RPMI7951 (cell line): ENCODE measurements at regions not wholly inside any gene's neighbourhood (a gene's known extent, or its start where the extent isn't known, plus 50 kb on each side); places are given as distances from the start of the nearest gene placed in this dataset.
"Not testable (repeated sequence)": the region's sequence is repeated elsewhere in the genome, so short reads cannot be mapped to it uniquely, and the experiment has no call there.

Source experiments
- DNase-seq: peaks from one replicate; pipeline ENCODE4 v3.0.0-alpha.2; 2012; ENCODE audit warnings: low read depth

DNA sequence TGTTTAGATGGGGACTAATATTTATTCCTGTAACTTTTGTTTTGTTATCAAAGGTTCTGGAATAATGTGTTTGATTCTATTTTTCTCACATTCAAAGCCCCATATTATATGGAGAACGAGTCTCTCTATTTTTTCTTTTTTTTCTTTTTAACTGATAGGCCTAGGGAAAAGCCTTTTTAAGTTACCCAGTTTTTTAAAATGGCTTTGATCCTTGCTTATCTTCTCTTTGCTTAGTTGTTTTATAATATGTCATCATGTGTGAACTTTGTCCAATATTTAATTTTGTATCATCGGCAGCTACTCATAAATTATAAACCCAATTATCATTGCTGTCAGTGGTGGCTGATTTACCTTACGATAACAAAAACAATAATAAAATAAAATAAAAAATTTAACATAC, 610.3 kb upstream of the BCHE start:
- no peak for DNase-seq

DNA sequence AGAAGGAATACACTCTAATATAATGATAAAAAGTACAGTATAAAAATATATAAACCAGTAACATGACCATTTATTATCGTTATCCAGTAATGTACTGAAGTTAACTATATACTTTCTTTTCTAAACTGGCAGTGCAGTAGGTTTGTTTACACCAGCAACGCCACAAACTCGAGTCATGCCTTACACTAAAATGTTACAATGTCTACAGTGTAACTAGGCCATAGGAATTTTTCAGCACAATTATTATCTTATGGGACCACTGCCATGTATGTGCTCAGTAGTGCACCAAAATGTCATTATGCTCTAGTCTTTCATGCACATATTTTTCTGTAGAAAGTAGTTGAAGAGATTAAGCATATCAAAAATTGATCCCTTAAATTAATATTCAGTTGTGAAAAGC, 609.8 kb upstream of the BCHE start:
- no peak for DNase-seq

DNA sequence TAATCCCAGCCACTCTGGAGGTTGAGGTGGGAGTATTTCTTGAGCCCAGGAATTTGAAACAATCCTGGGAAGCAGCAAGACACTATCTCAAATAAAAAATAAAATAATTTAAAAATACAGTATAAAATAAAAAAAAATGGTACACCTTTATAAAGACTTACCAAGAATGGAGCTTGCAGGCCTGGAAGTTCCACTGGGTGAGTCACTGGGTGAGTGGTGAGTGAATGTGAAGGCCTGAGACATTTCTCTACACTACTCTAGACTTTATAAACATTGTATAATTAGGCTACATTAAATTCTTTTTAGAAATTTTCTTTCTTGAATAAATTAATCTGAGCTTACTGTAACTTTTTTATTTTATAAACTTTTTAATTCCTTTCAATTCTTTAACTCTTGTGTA, 609.1 kb upstream of the BCHE start:
- DNase-seq = peak; percentile 6

DNA sequence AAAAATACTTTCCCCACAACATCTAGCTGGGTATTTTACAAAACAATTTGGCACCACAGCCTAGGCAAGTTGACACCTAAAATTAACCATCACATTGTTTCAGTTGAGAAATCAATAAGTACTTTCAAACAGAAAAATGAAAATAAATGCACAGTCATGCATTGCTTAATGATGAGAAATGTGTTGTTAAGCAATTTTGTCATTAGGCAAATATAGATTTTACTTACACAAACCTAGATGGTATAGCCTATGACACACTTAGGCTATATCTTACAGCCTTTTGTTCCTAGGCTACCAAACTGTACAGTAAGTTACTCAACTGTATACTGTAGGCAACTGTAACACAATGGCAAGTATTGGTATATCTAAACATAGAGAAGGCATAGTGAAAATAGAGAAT, 608.6 kb upstream of the BCHE start:
- no peak for DNase-seq

DNA sequence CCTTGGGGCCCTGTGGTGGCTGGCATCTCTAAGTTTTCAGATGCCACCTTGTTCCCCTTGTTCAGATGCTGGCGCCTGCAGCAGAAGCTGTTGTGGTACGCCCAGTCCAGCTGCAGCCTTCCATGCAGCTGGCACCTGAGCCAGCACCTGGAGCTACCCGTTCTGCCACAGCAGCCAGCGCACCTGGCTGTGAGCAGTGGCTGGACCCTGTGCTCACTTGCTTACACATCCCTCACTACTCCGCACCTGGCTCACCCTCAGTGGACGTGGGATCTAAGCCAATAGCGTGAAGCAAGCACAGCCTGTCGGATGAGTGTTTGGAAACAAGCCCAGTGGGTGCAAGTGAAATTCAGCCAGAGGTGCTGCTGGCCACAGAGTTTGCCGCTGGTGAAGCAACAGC, 607.5 kb upstream of the BCHE start:
- DNase-seq = no peak

DNA sequence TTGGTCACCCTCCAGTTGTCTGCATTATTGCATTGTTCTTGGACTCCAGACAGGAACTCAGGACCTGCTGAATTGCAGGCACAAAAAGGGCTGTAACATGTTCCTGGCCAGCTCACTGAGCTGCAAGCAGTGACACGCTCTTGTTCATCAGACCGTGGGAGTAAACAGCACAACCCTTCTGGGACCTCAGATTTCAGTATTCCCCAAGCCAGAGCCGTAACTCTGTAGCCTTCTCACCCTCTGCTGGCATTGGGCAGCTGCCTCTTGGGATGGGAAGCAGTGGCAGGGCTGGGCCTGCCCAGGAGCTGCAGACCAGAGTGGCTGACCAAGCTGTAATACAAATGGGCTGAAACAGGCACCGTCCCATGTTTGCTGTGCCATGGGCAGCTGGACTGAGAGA, 607.1 kb upstream of the BCHE start:
- DNase-seq = no peak

DNA sequence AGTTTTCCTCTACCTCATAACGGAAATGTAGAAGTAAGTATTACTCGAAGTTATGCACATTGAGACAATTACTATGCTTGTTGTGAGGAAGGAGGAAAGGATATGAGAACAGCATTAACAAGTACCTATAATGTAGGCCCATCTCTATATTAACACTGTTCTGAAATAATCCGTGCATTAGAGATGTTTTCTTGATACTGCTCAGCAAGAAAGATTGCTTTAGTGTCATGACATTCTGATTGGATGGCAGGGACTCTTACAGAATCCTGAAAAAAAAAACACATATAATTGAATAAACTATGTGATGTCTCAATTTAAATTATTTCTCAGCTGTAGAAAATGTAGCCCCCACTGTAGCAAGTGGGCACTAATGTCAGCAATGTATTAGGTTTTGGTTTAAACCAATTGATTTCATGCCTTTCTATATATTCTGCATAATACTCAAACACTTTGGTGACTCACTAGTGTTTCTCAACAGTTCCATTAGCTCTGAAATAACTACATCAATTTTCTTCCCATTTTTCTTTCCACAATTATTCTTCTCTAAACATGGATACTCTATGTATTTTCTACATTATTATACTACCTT, 598.3 kb upstream of the BCHE start:
- no peak for DNase-seq

DNA sequence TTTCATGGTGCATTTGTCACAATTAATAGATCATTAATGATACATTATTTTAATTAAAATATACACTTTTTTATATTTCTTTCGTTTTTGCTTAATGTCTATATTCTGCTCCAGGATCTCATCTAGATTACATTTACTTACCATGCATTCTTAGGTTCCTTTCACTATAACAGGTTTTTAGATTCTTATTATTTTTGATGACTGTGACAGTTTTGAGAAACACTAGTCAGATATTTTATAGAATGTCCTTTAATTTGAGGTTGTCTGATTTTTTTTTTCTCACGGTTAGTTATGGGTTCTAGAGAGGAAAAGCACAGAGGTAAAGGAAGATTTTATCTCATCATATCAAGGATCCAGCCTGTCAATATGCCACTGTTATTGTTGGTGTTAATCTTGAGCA, 595.8 kb upstream of the BCHE start:
- DNase-seq = no peak

DNA sequence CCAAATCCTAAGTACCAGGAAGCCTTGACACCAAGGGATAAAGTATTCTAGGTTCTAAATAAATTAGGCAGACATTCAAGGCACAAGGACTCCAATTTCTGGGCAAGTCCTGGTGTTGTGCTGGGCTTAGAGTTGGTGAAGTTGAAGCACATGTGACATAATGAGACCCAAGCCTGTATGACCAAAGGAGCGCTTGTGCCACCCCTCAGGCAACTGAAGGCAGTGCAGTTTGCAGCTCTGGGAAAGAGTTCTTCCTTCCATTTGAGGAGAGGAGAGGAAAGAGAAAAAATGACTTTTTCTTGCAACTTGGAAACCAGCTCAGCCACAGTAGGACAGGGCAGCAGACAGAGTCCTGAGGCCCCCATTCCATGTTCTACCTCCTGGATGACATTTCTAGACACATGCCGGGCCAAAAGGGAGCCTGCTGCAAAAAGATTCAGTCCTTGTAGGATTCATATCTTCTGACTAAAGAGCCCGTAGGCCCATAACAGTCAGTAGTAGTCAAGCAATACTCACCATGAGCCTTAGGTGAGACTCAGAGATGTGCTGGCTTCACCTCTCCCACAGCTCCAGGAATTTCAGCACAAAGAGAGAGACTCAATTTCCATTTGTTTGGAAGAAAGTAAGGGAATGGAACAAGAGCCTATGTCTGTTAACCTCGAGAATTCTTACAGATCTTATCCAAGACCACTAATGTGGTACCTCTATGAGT, 588.8 kb upstream of the BCHE start:
- DNase-seq = no peak

DNA sequence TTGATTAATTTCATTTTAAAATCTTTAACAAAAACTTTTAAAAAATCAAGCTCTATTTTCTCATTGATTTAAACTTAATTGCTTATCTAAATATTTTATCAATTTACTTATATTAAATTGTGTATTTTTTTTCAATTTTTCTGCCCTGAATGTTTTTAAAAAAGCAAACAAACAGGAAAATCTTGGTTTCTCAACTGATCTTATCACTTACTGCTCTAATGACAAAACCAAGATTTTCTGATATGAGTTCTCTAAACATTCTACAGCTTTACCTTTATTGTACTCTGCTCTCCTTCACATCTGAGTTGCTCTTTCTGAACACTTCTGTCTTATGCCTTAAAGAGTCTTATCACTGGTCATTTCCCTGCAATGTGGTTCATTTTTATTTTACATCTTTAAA, 587.8 kb upstream of the BCHE start:
- DNase-seq = no peak

DNA sequence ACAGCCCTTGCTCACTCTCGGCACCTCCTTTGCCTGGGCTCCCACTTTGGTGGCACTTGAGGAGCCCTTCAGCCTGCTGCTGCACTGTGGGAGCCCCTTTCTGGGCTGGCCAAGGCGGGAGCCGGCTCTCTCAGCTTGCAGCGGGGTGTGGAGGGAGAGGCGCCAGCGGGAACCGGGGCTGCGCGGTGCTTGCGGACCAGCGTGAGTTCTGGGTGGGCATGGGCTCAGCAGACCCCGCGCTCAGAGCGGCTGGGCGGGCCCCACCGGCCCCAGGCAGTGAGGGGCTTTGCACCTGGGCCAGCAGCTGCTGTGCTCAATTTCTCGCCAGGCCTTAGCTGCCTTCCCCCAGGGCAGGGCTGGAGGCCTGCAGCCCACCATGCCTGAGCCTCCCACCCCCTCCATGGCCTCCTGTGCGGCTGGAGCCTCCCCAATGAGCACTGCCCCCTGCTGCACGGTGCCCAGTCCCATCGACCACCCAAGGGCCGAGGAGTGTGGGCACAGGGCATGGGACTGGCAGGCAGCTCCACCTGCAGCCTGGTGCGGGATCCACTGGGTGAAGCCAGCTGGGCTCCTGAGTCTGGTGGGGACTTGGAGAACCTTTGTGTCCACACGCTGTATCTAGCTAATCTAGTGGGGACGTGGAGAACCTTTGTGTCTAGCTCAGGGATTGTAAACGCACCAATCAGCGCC, 586.7 kb upstream of the BCHE start:
- DNase-seq = not testable (repeated sequence)

DNA sequence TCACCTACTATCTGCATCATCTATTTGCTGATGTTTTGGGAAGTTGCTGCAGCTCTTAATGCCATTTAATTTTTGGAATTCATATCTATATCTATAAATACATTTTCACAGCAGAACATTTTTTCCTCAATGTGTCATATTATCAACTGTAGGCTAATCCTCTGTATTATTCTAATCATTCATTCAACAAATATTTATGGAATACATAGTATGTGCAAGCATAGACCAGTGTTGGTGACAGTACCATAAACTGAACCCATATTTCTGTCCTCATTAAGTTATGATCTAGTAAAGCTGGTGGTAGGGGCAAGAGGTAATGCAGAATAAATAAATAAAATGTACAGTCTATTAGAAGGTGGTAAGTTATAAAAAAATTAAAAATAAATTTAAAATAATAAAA, 585.3 kb upstream of the BCHE start:
- DNase-seq = no peak

DNA sequence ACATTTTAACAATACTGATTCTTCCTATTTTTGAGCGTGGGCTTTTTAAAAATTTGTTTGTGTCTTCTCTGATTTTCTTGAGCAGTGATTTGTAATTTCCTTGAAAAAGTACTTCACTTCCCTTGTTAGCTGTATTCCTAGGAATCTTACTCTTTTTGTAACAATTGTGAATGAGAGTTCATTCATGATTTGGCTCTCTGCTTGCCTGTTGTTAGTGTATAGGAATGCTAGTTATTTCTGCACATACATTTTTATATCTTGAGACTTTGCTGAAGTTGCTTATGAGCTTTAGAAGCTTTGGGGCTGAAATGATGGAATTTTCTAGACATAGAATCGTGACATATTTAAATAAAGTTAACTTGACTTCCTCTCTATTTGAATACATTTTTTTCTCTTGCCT, 582.8 kb upstream of the BCHE start:
- DNase-seq = peak; percentile 3

DNA sequence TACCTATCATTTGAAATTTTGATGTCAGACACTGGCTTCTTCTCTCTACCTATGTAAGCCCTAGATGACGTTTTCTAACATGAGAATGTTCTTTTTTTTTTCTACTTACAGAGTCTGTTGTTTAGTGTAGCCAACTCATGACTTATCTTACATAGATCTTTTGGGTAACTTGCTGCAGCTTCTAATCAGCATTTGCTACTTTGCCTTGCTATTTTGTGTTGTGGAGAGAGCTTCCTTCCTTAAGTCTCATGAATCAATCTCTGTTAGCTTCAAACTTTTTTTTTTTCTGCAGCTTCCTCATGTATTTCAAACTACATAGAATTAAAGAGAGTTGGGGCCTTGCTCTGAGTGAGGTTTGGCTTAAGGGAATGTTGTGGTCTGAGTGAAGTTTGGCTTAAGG, 568.7 kb upstream of the BCHE start:
- no peak for DNase-seq

DNA sequence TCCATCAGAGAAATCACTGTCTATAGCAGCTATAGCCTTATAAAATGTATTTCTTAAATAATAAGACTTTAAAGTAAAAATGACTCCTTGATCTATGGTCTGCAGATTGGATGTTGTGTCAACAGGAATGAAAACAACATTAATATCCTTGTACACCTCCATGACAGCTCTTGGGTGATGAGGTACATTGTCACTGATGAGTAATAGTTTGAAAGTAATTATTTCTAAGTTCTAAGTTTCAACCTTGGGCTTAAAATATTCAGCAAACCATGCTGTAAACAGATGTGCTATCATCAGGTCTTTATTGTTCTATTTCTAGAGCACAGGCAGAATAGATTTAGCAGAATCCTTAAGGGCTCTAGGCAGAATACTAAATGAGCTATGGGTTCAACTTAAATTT, 568.2 kb upstream of the BCHE start:
- DNase-seq = no peak

DNA sequence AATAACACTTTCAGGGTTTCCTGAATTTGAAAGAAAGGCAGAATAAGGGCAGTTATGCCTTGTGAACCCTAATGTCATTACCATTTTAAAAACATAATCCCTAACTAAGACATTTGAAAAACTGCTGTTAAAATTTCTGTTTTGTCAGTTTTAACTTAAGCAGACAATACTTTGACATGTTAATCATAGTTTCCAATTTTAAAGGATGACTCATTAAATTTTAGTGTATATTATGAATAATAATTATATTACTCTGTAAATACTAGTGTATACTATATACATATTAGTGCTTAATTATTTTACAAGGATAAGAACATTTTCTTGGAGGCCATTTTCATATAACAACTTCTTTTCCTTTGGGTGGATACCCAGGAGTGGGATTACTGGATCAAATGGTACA, 553.1 kb upstream of the BCHE start:
- no peak for DNase-seq

DNA sequence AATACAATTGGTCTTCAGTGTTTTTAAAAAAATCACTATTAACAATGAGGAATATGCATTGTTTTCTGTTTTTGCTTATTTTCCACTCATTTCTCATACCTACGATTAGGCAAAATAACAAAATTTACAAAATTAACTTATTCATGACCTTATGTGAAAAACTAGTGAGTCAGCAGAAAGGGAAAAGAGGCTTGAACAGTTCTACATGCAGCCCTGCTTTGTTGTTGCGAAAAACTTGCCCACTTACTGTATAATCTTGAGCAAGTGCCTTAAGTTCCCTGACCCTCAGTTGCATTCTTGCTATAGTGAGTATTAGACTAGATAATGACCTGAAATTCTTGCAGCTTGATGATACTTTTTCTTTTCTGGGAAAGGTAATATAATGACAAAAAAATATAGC, 551.1 kb upstream of the BCHE start:
- DNase-seq = no peak

DNA sequence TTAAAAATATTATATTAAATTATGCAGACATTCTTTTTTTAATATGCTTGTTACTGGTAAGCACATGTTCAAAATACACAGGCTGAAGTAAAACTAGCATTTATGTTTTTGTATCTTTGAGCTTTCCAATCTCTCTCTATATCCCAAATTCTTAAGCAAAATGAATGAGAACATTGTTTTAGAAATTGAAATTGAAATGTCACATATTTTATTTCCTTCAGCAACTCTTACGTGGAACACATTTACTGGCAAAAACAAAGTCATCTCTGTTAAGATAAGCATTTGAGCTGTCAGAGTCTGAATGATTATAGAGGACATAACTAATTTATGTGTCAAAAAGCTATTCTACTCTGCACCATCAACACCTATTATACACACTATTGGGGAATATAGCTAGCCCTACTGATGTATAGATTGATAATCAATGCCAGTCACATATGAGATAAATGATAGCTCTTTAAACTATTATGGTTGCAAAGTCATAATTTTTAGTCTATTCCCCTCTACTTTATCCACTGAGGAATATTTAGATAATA, 535.4 kb upstream of the BCHE start:
- no peak for DNase-seq

DNA sequence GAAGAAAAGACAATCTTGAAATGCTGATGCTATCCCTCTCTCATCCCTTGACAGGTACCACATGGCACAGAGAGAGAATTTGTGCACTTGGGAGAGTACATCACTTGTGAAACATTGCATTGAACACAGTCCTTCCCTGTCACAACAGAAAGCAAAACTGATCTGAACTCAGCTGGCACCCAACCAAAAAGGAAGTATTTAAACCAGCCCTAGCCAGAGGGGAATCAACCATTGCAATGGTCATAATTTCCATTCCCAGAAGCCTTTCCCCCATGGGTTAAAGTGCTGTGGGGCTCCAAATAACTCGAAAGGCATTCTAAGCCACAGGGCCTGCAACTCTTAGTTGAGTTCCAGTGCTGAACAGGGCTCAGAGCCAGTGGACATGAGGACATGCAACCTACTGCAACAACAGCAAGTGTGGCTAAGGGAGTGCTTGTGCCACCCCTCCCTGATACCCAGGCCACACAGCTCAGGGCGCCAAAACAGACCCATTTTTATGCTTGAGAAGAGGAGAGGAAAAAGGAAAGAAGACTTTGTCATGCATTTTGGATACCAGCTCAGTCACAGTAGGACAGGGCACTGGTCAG, 530.8 kb upstream of the BCHE start:
- peak; percentile 19 for DNase-seq

DNA sequence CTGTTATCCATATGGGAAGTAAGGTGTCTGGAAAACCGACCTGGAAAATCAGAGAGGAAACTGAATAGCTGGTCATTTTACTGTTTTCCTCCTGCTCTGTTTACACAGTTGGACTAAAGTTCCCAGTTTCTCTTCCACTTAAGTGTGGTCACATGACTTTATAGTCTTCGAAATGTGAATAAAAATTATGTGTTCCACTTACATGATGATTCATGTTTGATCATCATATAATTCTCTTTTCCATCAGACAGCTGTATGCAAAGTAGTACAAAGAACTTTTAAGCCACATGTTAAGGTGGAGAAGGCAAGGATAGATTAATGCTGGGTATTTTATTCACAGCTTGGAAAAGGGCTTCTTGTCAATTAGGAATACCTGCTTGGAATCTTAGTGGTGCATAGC, 525.5 kb upstream of the BCHE start:
- no peak for DNase-seq

DNA sequence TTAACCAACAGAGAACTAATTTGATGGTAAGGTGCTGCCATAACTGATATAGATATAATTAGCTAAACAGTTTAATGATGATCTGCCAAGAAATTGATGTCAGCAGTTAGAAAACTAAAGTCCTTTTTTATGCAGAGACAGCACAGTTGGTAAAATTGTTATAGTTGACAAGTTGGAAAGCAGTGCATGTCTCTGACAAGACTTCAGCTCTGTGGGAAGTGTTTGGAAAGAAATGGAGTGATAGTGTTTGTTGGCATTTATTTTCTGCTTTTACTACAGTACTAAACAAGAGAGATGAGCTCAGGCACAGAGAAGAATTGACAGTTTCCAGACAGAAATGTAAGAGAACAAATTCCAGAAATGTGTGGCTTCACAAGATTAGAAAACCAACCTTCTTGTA, 523.5 kb upstream of the BCHE start:
- no peak for DNase-seq

DNA sequence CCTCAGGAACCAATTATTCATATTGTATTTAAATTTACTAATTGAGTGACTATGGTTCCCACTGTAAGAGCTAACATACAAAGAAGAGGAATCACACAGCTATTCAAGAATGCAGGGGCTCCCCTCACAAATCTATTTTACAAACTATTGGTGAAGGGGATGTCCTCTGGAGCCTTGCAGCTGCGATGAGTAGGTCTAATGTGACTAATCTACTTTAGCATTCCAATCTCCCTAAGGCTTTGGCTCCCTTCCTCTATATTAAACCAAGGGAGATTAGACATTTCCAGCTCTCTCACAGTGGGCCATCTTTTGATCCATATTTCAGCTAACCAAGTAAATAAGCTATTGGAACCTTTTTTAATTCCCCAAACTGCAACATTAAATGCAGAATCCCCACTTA, 514.2 kb upstream of the BCHE start:
- no peak for DNase-seq
